Lower lobe of right lung (tissue), 2 donors: ENCODE measurements at regions not wholly inside any gene's neighbourhood (a gene's known extent, or its start where the extent isn't known, plus 50 kb on each side); places are given as distances from the start of the nearest gene placed in this dataset.
"Not testable (repeated sequence)": the region's sequence is repeated elsewhere in the genome, so short reads cannot be mapped to it uniquely, and the experiment has no call there.

Source experiments
- ATAC-seq, 2 donors: fragments of 200-7000 bp; cut with Tn5 transposase; one replicate each; pipeline ENCODE4 v1.9.1; 2020 to 2022; ENCODE audit warnings: mild to moderate bottlenecking in 2 of 2, moderate library complexity in 2 of 2
- DNase-seq: peaks from one replicate; pipeline ENCODE4 v3.0.0-alpha.2; 2020
- H3K27ac ChIP-seq: fragments of 200-600 bp; one replicate; pipeline ENCODE4 v1.8.0; 2022
- H3K27me3 ChIP-seq: fragments of 200-600 bp; one replicate; pipeline ENCODE4 v1.8.0; 2022; ENCODE audit warnings: low read depth
- H3K36me3 ChIP-seq: fragments of 200-600 bp; one replicate; pipeline ENCODE4 v1.8.0; 2022; ENCODE audit warnings: mild to moderate bottlenecking
- H3K4me1 ChIP-seq: fragments of 200-600 bp; one replicate; pipeline ENCODE4 v1.8.0; 2022
- H3K4me3 ChIP-seq: fragments of 200-600 bp; one replicate; pipeline ENCODE4 v1.8.0; 2022; ENCODE audit warnings: mild to moderate bottlenecking
- H3K9me3 ChIP-seq: fragments of 200-600 bp; one replicate; pipeline ENCODE4 v1.8.0; 2022
- intact Hi-C: fragments of 100-400 bp; cut with DNase I; formaldehyde crosslinking; loops from one replicate; pipeline ENCODE4 v1.11.0; 2022
- TF ChIP-seq, protein P1 (sequence below): fragments of 200-600 bp; IDR thresholded peaks from one replicate; pipeline ENCODE4 v1.8.0; 2022; ENCODE audit warnings: antibody characterized with exemption, mild to moderate bottlenecking
- donor health status: DM: no; HTN: yes; CAD: no; lungs with severe emphysema.

DNA sequence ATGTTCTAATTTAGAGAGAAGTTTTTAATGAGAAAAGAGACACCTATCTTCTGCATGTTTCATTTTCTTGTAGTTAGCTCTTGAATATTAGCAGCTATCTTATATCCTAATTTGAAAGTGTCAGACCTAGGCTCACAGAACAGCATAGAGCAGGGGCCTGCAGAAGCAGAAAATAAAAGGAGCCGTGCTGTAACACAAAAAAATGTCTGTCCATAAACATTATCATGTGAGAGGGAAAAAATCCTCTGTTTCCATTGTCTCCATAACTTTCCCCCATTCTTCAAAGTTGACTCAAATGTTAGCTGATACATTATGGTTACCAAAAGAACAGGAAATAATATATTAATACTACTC, 329.2 kb upstream of the EPHA5 start:
- no peak for DNase-seq
- no peak for ATAC-seq
- intact Hi-C loops = no loop called here
- no peaks in the 10 kb centered on the region for H3K27me3 ChIP-seq
- H3K4me3 ChIP-seq = no peak overlapping the region
- H3K36me3 ChIP-seq = no peaks in the 10 kb centered on the region
- TF ChIP-seq, protein P1, sequence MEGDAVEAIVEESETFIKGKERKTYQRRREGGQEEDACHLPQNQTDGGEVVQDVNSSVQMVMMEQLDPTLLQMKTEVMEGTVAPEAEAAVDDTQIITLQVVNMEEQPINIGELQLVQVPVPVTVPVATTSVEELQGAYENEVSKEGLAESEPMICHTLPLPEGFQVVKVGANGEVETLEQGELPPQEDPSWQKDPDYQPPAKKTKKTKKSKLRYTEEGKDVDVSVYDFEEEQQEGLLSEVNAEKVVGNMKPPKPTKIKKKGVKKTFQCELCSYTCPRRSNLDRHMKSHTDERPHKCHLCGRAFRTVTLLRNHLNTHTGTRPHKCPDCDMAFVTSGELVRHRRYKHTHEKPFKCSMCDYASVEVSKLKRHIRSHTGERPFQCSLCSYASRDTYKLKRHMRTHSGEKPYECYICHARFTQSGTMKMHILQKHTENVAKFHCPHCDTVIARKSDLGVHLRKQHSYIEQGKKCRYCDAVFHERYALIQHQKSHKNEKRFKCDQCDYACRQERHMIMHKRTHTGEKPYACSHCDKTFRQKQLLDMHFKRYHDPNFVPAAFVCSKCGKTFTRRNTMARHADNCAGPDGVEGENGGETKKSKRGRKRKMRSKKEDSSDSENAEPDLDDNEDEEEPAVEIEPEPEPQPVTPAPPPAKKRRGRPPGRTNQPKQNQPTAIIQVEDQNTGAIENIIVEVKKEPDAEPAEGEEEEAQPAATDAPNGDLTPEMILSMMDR = no peak
- H3K4me1 ChIP-seq = no peaks in the 10 kb centered on the region
- H3K27ac ChIP-seq = no peak overlapping the region
- no peaks in the 10 kb centered on the region for H3K9me3 ChIP-seq

- H3K27me3 ChIP-seq, H3K27ac ChIP-seq, H3K4me3 ChIP-seq, intact Hi-C loops, H3K9me3 ChIP-seq, ATAC-seq, H3K36me3 ChIP-seq, DNase-seq, H3K4me1 ChIP-seq: not testable (repeated sequence)
Measured at GRCh38 chr4:65998807-65999517, 328.7 kb upstream of the EPHA5 start.

DNA sequence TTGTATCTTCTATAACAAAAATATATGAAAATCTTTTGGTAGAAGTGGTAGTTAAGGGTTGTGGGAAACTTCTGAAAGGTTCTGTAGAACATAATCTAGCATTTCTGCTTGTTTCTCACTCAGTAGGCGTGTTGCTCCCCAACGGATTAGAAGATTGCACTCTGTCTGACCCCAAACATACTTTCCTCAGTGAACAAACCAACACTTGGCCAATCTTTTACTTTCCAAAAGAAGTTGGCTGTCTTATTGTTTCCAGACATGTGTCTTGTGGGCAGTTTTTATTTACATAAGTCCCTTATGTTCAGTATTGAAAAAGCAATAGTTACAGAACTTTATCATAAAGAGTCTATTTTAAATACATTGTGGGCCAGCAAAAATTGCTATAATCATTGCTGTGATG, 312.8 kb upstream of the EPHA5 start:
- Histone ChIP-seq H3K9me3 (no peaks in the 10 kb centered on the region), H3K27me3 (no peaks in the 10 kb centered on the region), H3K36me3 (no peaks in the 10 kb centered on the region), H3K4me1 (no peaks in the 10 kb centered on the region), H3K27ac (no peak overlapping the region), H3K4me3 (no peak overlapping the region)
- intact Hi-C loops = no loop called here
- ATAC-seq (no peak), DNase-seq (no peak)
- TF ChIP-seq, protein P1 = no peak

GRCh38 chr4:65976287-65976686, 306.0 kb upstream of the EPHA5 start:
- Histone ChIP-seq H3K27ac (no peak overlapping the region), H3K27me3 (no peaks in the 10 kb centered on the region), H3K9me3 (no peaks in the 10 kb centered on the region), H3K4me3 (no peak overlapping the region), H3K36me3 (no peaks in the 10 kb centered on the region), H3K4me1 (no peaks in the 10 kb centered on the region)
- no peak for ATAC-seq
- TF ChIP-seq, protein P1 = no peak
- intact Hi-C loops = no loop called here
- no peak for DNase-seq

GRCh38 chr4:65973186-65973585, 302.9 kb upstream of the EPHA5 start:
- TF ChIP-seq, protein P1 = no peak
- H3K27me3 ChIP-seq = no peaks in the 10 kb centered on the region
- intact Hi-C loops = no loop called here
- no peak overlapping the region for H3K4me3 ChIP-seq
- DNase-seq (no peak), ATAC-seq (no peak)
- no peaks in the 10 kb centered on the region for H3K9me3 ChIP-seq
- H3K27ac ChIP-seq = no peak overlapping the region
- no peaks in the 10 kb centered on the region for H3K4me1 ChIP-seq
- H3K36me3 ChIP-seq = no peaks in the 10 kb centered on the region

DNA sequence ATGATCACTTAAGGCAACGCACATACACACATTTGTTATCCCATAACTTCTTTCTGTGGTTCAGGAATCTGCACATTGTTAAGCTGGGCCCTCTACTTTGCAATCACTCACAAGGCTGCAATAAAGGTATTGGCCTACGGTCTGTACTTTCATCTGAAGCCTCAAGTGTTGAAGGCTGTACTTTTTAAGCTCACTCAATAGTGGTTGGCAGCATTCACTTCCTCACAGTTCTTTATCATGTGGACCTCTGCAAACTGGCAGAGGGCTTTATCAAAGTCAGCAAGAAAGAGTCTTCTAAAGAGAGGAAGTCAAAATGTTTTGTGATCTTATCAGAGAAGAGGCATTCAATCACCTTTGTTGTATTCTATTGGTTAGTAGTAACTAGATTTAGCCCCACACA, 301.4 kb upstream of the EPHA5 start:
- DNase-seq (no peak), ATAC-seq (no peak)
- TF ChIP-seq, protein P1 = no peak
- Histone ChIP-seq H3K4me1 (no peaks in the 10 kb centered on the region), H3K9me3 (no peaks in the 10 kb centered on the region), H3K27ac (no peak overlapping the region), H3K27me3 (no peaks in the 10 kb centered on the region), H3K4me3 (no peak overlapping the region), H3K36me3 (no peaks in the 10 kb centered on the region)
- intact Hi-C loops = no loop called here
